Stimulated activated CD8-positive, alpha-beta memory T cell treated with anti-CD3 and anti-CD28 coated beads, Interleukin-4, amount 100 ng/mL, for 1 hour (primary cell): ENCODE measurements at regions not wholly inside any gene's neighbourhood (a gene's known extent, or its start where the extent isn't known, plus 50 kb on each side); places are given as distances from the start of the nearest gene placed in this dataset.

Experiments
- DNase-seq, 2 donors: peaks; one replicate each; pipeline ENCODE4 v3.0.0-alpha.2; 2020; ENCODE audit warnings: low read depth in 2 of 2, low spot score in 1 of 2

GRCh38 chr10:20958764-20959163 lies 61.7 kb upstream of the NEBL start:
- DNase-seq = no peak

- no peak for DNase-seq
Observed at GRCh38 chr10:20958225-20958624, 61.1 kb upstream of the NEBL start.

- no peak for DNase-seq
Observed at GRCh38 chr10:20957744-20958143, 60.6 kb upstream of the NEBL start.

GRCh38 chr10:20956843-20957242 lies 59.7 kb upstream of the NEBL start:
- DNase-seq = no peak

- no peak for DNase-seq
Observed at GRCh38 chr10:20955355-20955893, 58.3 kb upstream of the NEBL start.

- no peak for DNase-seq
Observed at GRCh38 chr10:20954519-20954918, 57.4 kb upstream of the NEBL start.

- no peak for DNase-seq
Observed at GRCh38 chr10:20953120-20953519, 56.0 kb upstream of the NEBL start.

GRCh38 chr10:20949967-20950366 lies 52.9 kb upstream of the NEBL start:
- no peak for DNase-seq

- no peak for DNase-seq
Observed at GRCh38 chr10:20948686-20949327, 51.7 kb upstream of the NEBL start.
